ENCODE measurements at regions not wholly inside any gene's neighbourhood (a gene's known extent, or its start where the extent isn't known, plus 50 kb on each side); places are given as distances from the start of the nearest gene placed in this dataset.
"Not testable (repeated sequence)": the region's sequence is repeated elsewhere in the genome, so short reads cannot be mapped to it uniquely, and the experiment has no call there.

DNA sequence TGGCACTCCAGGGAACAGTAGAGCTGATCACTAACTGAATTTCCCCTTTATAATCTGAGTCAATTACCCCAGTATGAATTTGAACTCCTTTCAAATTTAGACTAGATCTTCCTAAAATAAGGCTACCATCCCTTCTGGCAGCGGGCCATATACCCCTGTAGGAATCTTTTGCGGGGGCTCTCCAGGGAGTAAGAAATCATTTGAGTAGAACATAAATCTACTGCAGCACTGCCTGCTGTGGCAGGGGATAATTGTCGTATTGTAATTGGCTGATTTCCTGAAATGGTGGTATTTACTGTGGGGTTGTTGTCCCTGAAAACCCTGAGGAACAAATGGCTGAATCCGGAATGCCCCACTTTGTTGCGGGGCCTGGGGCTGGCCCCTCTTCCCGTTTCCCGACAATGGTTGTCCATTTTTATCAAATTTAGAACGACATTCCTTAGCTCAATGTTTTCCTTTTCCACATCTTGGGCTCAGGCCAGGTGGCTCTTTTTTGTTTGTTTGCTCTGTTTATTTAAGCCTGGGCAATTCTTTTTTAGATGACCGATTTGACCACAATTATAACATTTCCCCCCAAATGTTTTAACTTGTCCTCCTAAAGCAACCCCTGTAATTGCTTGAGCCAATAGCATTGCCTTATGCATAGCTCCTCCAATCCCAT is 74.8 kb upstream of the ZNF195 start:
- TF ChIP-seq KDM1A, NFYB (CRISPR knock-in tag; IDR thresholded peaks at IDR 0.05): not testable (repeated sequence)

Measured in HepG2 (cell line).